GM21825 (cell line): ENCODE measurements at regions not wholly inside any gene's neighbourhood (a gene's known extent, or its start where the extent isn't known, plus 50 kb on each side); places are given as distances from the start of the nearest gene placed in this dataset.

ENCODE experiments used
- ATAC-seq: cut with Tn5 transposase; IDR thresholded peaks from one replicate; pipeline ENCODE4 v1.9.1; 2021; ENCODE audit warnings: mild to moderate bottlenecking, moderate library complexity; ENCODE audit not compliant: unreplicated experiment

DNA sequence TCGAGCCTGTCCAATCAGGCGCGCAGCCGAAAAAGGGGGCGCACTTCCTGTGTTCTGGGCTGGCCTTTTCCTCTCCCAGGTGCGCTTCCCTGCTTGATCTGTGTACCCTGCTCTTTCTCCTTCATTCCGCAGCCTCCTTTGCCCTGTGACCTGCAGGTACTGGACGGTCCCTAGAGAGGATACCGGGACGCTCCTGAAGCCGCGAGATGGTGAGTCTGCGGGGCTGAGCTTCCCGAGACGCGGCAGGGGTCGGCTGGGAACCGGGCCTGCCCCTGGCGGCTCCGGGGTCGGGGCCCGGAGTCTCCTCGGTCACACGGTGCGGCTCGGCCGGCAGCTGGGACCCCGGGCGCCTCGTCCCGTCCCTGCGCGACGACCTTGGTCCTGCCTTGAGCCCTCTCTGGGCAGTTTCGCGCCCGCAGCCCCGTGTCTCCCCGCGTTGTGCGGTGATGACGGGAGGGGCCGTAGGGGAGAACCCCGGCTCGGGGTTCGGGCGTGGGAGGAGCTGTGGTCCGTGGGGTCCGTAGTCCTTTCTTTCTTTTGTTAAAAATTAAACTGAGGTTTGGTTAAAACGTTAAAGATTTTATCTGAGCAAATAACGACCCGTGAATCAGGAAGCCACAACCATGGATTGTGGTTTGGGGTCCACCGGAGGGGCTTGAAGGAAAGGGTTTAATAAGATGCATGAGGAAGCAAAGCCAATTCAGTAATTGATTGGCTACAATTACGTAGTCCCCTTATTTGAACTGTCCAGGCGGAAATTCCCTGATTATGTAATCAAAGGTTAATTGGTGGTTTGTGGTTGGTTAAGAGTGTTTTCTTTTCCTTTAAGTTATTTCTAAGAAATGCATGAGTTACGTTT lies 172.8 kb upstream of the ZNF267 start:
- ATAC-seq: peak; percentile 49

DNA sequence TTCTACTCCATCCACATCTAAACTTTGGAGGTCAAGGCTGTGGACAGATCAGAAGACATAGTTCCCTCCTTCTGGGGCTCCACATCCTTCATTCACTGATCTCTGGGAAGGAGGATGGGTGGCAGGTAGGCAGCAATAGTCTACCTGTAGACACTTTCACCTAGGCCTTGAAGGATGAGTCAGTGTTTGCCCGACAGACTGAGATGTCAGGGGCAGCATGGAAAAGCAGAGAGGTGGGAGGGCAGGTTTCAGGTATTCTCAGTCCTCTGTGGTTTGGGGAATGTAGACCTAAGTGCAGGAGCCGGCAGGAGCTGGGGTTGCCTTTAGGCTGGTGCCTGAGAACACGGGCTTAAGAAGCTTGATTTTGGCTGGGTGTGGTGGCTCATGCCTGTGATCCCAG lies 171.9 kb upstream of the ZNF267 start:
- no peak for ATAC-seq

DNA sequence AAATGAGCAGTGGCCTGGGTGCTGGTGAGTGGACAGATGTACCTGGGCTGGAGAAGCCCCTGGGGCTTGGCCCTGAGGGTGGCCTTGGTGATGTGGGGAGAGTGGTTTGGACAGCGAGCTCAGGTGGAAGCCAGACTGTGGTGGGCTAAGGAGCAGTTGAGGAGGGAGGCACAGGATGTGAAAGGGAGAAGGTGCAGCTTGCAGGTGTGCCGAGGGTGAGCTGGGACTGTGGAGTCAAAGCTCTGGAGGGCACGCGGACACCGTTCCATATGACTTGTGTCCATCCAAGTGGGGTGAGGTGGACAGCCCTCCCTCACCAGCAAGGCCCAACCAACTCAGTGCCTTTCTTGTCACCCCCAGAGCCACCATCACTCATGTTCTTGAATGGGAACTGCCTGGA lies 170.8 kb upstream of the ZNF267 start:
- no peak for ATAC-seq

DNA sequence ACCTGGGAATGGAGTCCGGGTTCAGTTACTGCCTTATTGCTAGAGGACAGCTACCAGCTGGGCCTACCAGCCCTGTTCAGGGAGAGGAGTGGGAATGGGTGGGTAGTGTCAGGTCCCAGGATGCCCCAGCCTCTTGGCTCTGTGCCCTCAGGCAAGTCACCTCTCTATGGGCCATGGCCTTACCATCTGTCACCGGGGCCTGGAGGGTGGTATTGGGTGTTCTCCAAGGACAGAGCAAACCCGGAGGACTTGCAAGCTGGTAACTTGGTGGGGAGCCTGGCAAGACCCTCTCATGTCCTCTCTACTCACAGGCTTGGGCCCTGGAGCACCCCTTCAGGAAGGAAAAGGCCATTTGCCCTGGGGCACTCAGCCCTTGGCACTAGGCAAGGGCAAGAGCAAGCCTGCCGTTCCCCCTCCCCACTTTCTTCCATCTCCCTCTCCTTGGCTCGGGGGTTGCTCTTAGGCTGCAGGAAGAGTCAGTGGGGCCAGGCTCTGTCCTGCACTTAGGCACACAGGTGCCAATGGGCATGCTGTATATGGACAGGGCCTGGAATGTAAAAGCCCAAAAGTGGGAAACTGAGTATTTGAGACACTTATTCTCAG lies 170.0 kb upstream of the ZNF267 start:
- no peak for ATAC-seq

DNA sequence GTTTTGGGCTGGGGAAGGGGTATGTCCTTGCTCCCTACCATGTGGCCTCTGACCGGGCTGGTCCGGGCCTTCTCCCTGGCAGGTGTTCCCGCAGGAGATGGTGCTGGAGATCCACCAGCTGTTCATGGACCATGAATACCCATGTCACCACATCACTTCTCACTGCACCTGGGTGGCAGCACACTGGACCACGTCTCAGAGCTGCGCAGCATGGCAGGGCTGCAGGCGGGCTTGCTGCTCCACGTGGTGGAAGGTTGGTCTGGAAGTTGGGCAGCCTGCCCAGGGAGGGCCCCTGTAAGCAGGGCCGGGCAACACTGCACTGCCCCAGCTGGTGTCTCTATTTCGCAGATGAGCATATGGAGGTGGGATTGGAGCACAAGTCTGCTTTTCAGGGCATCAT lies 169.5 kb upstream of the ZNF267 start:
- no peak for ATAC-seq

DNA sequence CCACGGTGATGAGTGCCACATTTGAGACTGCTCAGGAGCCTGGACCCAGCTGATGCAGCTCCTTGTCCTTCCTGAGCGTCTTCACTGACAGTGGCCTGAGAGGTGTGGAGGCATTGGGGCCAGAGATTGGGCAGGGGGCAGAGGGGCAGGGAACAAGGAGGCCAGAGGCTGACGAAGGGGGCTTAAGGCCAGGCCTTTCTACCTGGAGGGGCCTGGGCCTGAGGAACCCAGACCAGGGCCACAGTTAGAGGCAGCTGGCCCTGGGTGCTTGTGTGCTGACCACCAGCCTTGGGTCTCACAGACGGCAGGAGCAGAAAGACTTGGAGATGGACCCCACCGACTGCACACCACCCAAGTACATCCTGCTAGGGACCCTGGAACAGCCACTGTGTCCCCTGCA lies 168.2 kb upstream of the ZNF267 start:
- no peak for ATAC-seq

DNA sequence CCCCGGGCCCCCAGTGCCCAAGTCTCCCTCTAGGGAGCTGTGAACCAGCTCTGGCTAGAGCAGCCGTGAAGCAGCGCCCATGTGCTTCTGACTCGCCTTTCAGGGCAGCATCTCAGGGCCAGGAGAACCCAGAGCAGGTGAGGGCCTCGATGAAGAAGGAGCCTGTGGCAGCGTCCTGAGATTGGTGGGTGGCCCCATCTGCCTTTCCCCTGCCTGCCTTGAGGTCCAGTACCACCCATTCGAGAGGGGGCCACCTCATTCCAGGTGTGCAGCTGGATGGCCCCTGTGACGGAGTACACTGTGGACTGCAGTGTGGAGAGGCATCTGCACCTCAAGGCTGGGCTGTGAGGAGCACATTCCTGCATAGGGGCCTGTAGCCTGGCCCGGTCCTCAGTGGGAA lies 167.3 kb upstream of the ZNF267 start:
- ATAC-seq: no peak

DNA sequence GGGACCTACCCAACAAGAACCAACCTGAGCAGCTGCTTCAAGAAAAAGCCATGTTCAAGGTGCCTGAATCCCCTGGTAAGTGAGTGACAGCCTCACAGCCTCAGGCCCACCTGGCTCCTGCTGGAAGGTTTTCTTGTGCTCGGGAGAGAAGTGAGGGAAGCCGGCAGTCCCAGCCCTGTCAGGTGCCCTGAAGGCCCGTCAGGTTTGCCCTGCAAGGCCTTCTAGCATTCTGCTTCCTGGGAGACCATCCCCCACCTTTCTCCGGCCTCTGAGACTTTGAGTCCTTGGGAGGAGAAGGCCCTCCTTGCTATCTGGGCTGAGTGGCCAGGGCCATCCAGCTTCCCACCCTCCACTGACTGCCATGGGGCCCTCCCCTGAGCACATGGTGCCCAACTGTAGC lies 166.7 kb upstream of the ZNF267 start:
- no peak for ATAC-seq

DNA sequence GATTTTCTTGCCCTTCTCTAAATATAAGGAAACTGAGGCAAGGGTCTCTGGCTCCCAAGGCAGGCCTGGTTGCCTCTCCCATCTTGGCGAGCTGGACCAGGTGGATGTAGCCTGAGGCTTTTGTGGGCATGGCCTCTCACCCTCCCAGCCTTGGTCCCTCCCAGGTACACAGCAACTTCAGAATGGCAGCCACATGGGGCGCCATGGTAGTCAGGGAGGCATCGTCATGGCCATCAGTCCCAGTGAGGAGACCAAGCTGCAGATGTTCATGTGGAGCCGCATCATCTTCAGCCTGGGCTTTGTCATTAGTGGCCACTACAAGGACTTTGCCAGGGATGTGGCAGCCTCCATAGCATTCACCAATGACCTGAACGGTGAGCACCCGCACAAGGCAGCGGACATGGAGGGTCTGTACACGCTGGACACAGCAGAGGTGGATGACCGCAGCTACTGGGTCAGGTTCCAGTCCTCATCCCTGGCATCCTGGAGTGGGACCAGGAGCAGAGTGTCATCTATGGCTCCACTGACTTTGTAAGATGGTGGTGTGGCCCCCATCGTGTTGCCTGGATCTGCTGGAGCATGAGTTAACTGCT lies 165.8 kb upstream of the ZNF267 start:
- ATAC-seq: no peak

DNA sequence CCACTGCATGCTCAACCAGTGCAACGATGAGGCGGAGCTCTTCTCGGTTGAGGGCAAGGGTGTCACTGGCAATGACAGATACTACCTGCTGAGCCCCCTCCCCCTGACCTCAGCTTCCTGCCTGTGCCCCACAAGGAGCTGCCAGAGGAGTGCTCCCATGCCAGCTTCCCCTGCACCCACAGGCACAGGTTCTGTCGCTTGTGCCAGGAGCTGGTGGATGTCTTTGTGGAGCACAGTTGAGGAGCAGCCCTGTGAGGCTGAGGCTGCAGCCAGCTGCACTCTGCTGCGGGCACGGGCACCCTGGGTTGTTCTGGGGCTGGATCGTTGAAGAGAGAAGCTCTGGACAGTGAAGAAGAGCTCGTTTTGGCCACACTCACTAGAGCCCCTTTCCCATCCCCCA lies 165.3 kb upstream of the ZNF267 start:
- no peak for ATAC-seq

DNA sequence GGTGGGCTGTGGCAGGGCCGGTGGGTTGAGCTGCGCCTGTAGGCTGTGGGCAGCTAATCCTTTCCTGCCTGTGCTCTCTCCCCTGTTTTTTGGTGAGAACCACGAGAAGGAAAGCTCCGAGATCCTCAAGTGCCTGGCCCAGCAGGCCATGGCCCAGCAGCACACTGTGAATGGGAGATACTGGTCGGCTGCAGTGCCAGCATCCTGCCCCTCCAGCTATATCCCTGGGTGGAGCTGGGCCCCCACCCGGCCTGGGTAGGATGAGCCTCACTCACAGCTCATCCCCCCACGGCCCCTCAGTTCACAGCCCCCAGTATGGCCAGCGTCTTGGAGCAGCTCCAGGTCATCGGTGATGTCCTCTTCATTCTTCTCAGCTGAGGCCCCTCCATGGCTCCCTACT lies 164.4 kb upstream of the ZNF267 start:
- ATAC-seq: no peak

DNA sequence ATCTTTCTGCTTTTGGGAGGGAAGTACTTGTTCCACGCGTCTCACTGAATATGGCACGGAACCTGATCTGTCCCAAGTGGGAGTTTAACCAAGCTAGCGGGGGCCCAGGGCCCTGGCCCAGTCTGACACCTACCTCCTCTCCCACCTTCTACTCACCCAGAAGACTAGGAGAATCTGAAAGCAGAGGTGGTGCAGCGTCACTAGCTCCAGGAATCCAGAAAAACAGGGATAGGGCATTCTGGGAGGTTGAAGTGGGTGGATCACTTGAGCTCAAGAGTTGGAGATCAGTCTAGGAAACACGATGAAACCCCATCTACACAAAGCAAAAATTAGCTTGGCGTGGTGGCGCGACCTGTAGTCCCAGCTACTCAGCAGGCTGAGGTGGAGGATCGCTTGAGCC lies 163.5 kb upstream of the ZNF267 start:
- no peak for ATAC-seq

DNA sequence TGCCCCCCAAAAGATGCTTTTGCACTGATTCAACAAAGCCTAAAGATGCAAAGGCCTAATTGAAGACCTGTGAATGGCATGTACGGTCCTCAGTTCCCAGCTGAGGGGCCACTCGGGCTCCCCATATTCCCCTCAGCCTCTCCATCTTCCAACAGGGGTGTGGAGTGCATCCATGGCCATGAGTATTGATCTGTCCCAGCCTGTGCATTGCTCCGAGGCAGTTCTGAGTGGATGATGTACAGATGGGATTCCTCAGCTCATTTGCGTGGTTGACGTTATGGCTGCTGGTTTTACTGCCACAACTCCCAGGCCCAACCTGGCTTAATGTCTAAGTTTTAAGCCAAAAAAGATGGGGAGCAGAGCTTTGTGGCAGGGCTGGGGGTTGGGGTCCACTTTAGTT lies 162.7 kb upstream of the ZNF267 start:
- ATAC-seq: no peak

DNA sequence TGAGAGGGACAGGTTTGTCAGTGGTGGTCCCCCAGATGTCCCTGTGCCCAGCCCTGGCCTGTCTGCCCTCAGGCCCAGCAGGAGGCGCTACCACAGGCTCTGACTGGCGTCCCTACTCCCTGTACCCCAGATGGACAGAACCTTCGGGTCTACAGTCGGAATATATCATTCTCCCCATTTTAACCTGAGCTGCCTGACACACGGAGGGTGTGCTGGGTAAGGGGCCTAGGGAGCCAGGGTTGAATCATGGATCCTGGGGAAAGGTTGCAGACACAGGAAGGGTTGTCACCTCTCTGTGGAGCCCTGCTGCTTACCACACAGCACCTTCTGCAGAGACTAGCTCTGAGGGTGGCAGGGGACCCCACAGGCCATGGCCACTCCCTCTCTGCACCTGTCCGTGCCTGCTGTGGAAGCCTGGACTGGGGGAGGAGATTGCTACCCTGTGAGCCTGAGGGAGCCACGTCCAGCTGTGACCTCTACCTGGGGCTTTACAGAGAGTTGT lies 162.2 kb upstream of the ZNF267 start:
- ATAC-seq: no peak

DNA sequence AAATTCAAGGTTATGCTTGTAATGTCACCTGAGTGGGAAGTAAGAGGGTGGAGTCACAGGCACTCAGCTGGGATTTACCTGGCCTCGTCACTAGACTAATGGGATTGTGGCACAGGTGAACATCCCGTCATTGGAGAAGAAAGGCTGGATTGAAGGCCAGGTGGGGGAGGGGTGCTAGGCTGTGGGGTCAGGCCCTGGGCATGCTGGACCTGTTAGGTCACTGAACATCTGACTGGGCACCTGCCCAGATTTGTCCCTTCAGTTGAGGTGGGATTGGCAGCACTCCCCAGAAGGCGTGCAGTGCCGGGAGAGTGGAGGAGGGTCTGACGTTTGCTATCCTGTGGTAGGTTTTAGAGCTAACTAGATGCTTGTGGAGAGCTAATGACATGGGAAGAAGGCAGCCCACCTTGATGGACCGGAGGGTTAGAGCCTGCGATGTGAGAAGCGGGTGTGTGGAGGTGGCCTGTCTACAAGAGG lies 161.5 kb upstream of the ZNF267 start:
- no peak for ATAC-seq

DNA sequence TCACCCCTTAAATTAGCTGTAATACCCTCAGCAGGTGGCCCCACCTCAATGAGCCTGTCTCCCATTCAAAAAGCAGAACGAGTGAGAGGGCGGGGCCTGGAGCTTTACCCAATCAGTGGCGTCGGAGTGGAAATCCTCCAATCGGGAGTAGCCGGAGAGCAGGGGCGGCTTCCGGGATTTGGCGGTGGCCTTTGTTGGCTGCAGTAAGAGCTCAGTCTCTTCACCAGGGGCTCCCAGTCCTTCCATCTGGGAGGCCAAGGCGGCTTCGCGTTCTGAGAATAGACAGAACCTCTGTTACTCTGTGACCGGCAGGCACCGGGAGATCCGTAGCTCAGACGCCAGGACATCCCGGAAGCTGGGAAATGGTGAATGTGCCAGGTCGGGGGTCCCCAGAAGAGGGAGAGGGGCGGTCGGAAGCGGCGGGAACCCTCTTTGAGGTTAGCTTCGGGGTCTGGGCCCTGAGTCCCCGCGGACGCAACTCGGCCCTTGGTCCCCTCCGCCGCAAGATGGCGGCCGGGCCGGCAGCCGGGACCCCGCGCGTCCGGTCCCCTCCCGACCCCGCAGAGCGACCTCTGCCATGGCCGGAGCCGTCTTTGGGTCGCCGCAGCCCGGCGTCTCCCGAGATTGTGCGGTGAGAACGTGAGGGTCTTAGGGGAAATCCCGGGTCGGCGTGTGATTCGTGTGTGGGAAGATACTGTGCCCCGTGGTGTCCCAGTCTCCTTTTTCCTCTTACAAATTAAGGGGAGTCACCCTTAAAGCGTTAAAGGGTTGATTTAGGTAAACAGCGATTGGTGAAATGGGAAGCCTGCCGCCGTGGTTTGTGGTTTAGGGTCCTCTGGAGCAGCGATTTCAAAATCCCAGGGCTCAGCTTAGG lies 160.3 kb upstream of the ZNF267 start:
- peak; percentile 92 for ATAC-seq

DNA sequence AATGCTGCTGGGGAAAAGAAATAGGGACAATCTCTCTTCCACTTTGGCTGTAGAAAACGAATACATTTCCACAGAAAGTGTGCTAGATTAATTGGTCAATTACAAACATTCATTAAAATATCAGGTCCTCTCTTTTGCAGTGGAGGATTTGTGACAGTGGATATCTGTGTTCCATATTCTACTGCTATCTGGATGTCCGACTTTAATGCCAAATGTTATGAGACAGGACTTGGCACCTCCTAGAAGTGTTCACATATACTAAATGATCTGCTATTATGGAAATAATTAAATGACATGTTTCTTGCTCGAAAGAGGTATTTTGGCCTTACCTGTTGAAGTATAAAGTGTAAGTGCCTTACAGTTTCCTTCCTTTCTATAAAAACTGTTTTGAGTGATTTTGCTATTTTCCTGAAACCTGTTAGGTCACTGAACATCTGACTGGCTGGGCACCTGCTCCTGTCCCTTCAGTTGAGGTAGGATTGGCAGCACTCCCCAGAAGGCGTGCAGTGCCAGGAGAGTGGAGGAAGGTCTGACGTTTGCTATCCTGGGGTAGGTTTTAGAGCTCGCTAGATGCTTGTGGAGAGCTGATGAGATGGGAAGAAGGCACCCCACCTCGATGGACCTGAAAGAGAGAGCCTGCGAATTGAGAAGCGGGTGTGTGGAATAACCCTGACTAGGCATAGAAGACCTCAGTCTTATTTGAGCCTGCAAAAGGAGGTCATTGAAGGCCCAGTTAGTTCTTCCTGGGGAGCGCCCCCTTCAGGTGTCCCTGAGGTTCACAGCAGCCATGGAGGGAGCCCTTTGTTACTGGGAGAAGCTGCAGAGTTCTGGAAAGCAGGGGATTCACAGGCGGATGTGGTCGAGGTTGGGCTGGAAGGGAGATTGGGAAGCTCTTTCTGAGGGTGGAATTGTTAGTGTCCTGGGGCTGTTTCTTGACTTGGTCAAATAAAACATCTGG lies 159.4 kb upstream of the ZNF267 start:
- no peak for ATAC-seq

DNA sequence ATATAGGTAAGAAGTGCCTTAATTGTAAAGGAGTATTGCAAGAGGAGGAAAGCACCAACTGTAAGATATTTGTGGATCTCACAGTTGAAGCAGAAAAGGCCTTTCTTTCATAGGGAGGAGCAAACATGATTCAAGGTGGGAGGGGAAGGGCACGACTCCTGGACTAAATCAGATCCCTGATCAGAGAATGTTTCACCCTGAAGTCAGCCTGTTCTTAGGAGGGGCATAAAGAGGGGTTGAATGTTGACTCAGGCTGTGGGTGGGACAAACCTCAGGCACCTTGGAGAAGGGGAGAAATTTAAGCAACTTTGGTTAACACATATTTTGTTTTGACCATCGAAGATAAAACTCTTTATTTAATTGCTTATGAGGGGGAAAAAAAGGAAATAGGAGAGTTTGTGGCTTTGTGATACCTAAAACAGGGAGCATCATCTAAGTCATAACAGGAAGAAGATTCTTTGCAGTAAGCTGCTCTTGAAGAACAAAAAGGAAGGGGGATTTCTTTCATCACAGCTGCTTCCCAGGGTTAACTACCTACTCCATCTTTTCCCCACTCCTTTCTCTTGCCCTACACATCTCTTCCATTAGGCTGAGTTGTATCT lies 158.6 kb upstream of the ZNF267 start:
- ATAC-seq: no peak

DNA sequence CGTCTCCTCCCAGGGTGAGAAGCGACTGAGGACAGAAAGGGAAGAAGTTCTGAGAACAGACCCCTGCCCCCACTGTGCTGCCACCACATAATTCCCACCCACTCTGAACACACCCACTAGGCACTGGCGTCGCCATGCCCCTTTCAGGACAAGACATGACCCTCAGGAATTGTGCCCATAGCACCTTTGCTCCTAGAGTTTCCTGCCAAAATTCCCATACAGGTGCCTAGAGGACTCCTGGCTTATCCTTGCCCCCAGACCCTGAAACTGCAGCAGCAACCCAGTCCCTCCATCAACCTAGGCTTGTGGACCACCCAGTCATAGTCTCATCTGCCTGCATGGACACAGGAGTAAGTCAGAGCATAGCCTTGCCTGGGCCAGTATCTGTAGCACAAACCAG lies 157.7 kb upstream of the ZNF267 start:
- ATAC-seq: no peak
